ENCODE measurements at regions not wholly inside any gene's neighbourhood (a gene's known extent, or its start where the extent isn't known, plus 50 kb on each side); places are given as distances from the start of the nearest gene placed in this dataset.

DNA sequence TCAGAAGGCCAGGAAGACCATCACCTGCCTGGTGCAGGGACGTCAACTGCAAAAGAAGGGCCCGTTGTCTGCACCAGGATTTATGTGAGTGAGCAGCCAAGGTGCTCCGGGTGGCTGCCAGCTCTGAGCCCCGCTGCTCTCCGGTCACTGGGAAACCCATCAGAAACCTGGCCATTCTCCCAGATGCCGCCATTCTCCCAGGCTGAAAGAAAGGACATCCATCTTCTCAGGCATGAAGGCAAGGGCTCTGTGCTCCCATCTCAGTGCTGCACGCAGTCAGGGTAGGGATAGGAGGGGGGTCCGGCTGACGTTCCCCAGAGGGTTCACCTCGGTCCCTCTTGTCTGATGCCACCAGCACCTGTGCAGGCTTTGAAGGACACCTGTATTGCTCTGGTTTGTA is 158.4 kb downstream of the ERCC6L2 start (continued):
- TF ChIP-seq, protein P1, sequence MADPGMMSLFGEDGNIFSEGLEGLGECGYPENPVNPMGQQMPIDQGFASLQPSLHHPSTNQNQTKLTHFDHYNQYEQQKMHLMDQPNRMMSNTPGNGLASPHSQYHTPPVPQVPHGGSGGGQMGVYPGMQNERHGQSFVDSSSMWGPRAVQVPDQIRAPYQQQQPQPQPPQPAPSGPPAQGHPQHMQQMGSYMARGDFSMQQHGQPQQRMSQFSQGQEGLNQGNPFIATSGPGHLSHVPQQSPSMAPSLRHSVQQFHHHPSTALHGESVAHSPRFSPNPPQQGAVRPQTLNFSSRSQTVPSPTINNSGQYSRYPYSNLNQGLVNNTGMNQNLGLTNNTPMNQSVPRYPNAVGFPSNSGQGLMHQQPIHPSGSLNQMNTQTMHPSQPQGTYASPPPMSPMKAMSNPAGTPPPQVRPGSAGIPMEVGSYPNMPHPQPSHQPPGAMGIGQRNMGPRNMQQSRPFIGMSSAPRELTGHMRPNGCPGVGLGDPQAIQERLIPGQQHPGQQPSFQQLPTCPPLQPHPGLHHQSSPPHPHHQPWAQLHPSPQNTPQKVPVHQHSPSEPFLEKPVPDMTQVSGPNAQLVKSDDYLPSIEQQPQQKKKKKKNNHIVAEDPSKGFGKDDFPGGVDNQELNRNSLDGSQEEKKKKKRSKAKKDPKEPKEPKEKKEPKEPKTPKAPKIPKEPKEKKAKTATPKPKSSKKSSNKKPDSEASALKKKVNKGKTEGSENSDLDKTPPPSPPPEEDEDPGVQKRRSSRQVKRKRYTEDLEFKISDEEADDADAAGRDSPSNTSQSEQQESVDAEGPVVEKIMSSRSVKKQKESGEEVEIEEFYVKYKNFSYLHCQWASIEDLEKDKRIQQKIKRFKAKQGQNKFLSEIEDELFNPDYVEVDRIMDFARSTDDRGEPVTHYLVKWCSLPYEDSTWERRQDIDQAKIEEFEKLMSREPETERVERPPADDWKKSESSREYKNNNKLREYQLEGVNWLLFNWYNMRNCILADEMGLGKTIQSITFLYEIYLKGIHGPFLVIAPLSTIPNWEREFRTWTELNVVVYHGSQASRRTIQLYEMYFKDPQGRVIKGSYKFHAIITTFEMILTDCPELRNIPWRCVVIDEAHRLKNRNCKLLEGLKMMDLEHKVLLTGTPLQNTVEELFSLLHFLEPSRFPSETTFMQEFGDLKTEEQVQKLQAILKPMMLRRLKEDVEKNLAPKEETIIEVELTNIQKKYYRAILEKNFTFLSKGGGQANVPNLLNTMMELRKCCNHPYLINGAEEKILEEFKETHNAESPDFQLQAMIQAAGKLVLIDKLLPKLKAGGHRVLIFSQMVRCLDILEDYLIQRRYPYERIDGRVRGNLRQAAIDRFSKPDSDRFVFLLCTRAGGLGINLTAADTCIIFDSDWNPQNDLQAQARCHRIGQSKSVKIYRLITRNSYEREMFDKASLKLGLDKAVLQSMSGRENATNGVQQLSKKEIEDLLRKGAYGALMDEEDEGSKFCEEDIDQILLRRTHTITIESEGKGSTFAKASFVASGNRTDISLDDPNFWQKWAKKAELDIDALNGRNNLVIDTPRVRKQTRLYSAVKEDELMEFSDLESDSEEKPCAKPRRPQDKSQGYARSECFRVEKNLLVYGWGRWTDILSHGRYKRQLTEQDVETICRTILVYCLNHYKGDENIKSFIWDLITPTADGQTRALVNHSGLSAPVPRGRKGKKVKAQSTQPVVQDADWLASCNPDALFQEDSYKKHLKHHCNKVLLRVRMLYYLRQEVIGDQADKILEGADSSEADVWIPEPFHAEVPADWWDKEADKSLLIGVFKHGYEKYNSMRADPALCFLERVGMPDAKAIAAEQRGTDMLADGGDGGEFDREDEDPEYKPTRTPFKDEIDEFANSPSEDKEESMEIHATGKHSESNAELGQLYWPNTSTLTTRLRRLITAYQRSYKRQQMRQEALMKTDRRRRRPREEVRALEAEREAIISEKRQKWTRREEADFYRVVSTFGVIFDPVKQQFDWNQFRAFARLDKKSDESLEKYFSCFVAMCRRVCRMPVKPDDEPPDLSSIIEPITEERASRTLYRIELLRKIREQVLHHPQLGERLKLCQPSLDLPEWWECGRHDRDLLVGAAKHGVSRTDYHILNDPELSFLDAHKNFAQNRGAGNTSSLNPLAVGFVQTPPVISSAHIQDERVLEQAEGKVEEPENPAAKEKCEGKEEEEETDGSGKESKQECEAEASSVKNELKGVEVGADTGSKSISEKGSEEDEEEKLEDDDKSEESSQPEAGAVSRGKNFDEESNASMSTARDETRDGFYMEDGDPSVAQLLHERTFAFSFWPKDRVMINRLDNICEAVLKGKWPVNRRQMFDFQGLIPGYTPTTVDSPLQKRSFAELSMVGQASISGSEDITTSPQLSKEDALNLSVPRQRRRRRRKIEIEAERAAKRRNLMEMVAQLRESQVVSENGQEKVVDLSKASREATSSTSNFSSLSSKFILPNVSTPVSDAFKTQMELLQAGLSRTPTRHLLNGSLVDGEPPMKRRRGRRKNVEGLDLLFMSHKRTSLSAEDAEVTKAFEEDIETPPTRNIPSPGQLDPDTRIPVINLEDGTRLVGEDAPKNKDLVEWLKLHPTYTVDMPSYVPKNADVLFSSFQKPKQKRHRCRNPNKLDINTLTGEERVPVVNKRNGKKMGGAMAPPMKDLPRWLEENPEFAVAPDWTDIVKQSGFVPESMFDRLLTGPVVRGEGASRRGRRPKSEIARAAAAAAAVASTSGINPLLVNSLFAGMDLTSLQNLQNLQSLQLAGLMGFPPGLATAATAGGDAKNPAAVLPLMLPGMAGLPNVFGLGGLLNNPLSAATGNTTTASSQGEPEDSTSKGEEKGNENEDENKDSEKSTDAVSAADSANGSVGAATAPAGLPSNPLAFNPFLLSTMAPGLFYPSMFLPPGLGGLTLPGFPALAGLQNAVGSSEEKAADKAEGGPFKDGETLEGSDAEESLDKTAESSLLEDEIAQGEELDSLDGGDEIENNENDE (IDR thresholded peaks at IDR 0.05; ENCODE audit: insufficient replicate concordance, low read length), result no peak
- TF ChIP-seq KDM1A (IDR thresholded peaks at IDR 0.05; ENCODE audit: borderline replicate concordance, low read length), result no peak
- TF ChIP-seq YY1 (IDR thresholded peaks at IDR 0.05; ENCODE audit: low read depth, low read length), result no peak
- no peak for TF ChIP-seq SIN3A (conservative IDR thresholded peaks at IDR 0.05 in 1 of 2, IDR thresholded peaks at IDR 0.05 in 1 of 2; ENCODE audit: low read depth in 1 of 2, low read length in 2 of 2)
- TF ChIP-seq, protein P2, sequence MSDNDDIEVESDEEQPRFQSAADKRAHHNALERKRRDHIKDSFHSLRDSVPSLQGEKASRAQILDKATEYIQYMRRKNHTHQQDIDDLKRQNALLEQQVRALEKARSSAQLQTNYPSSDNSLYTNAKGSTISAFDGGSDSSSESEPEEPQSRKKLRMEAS (IDR thresholded peaks at IDR 0.05), result no peak
- TF ChIP-seq POLR2AphosphoS5 (IDR thresholded peaks at IDR 0.05; ENCODE audit: low read depth, low read length), result no peak
- TF ChIP-seq FOSL1 (IDR thresholded peaks at IDR 0.05; ENCODE audit: insufficient read depth, low read depth, low read length), result no peak
- no peak for TF ChIP-seq SUZ12 (IDR thresholded peaks at IDR 0.05; ENCODE audit: low read length)
- no peak for TF ChIP-seq NANOG (IDR thresholded peaks at IDR 0.05; ENCODE audit: insufficient read depth, low read depth, low read length, poor library complexity, severe bottlenecking)
